ENCODE measurements at regions not wholly inside any gene's neighbourhood (a gene's known extent, or its start where the extent isn't known, plus 50 kb on each side); places are given as distances from the start of the nearest gene placed in this dataset.
A peak's percentile ranks its signal among the peaks of the same experiment; 100 is the strongest.

DNA sequence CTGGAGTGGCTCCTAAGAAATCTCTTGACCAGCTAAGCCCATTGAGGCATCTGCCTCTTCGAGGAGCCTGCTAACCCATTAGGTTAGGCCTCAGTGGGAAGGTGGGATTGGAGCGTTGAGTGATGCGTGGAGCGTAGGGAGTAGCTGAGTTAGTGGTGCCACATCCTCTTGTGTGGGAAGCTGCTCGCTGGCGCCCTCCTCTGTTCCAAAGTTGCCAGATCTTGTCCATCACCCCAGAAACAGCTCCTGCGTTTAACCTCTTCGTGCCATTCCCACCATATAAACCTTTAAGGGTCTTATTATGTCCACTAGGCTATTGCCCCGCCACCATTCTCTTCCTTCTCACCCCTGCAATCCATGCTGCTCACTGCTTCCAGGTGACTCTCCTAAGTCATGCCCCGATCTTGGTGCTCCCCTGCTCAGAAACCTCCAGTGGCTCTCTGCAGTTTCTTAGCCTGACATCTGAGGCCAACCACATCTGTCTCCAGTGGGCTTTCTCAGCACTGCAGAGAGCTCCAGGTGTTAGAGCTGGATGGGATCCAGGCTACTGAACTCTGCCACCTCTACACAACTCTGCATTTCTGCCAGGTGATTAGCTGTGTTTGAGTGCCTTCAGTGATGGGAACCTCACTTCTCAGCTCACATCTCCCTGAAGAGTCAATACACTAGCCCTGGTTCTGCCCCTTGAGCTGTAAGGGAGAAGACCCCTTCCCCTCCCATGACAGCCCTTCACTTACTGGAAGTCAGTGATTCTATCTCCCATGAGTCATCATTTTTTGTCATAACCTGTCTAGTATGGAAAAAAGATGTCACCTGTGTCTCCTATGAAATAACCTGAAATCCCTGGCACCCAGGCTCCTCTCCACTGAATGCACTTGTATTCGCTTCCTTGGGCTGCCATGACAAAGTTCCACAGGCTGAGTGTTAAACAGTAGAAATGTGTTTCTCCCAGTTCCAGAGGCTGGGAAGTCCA, 65.0 kb upstream of the FGFR2 start:
- H3K27ac ChIP-seq = peak overlapping the region in 2 of 21 experiments; percentile 29 to 41
- no peak overlapping the region for H3K4me3 ChIP-seq

DNA sequence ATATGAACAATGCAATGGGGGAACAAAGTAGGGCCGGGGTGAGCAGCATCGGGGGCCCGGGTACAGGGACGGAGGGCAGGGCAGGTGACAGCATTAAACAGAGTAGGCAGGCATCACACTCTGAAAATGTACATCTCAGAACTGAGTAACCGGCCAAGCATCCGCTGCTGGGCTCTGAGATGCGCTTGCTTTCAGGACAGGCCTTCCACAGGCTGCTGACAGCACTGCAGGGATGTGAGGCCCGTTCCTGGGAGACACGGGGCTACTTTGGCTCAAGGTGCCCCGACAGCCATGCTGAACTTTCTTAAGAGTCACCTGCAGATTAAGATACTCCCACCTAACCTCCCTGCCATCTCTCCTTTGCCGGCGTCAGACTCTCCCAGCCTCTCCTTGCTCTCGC, 64.3 kb upstream of the FGFR2 start:
- no peak overlapping the region for H3K4me3 ChIP-seq

DNA sequence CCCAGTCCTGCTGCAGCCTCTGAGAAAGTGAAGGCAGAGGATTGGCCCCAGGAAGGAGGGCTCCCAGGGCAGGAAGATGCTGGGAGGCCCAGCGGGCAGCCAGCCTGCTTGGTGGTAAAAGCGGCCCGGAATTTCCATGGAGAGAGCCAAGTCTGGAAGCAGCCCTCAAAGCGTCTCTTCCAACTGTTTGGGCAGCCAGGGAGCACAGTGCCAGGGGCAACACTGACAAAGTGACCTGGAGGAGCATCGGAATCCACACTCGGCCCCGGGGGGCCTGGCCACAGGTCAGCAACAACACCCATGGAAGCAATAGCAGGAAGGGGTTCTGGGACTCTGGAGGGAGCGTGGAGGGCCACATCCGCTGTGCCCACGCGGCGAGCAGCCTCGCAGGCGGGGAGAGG, 63.2 kb upstream of the FGFR2 start:
- Histone ChIP-seq H3K27ac (peak overlapping the region in 1 of 21 experiments; percentile 17), H3K4me3 (no peak overlapping the region)

More for the DNA sequence above, 64.3 kb upstream of the FGFR2 start:
- H3K27ac ChIP-seq = no peak overlapping the region

DNA sequence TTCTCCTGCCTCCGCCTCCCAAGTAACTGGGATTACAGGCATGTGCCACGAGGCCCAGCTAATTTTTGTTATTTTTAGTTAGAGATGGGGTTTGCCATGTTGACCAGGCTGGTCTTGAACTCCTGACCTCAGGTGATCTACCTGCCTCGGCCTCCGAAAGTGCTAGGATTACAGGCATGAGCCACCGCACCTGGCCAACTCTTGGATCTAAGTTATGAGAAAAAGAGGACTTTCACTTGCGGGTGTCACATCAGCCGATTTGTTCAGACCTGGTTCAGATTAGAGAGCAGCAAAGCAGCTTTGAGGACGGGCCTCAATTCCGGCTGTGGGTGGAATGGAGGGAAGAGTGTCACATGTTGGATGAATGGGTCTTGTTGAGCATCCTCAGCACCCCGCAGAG, 61.0 kb upstream of the FGFR2 start:
- H3K27ac ChIP-seq = no peak overlapping the region
- H3K4me3 ChIP-seq = no peak overlapping the region

DNA sequence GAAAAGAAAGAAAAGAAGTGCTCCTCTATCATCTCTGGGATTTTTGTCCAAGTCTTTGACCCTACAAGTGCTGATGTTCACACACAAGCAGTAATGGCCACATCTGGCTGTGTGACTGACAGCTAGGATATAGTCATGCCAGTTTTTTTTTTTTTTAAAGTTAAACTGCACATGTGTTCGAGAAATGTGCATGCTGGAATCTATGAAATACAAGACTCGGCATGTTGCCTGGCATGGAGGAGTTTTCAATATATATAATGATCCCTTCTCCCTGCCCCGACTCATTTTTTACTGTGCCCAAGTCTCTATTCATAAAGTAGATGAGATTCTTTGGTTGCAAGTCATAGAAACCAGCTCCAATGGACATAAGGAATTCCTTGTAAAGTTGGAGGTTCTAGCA, 60.4 kb upstream of the FGFR2 start:
- H3K4me3 ChIP-seq = no peak overlapping the region
- no peak overlapping the region for H3K27ac ChIP-seq

DNA sequence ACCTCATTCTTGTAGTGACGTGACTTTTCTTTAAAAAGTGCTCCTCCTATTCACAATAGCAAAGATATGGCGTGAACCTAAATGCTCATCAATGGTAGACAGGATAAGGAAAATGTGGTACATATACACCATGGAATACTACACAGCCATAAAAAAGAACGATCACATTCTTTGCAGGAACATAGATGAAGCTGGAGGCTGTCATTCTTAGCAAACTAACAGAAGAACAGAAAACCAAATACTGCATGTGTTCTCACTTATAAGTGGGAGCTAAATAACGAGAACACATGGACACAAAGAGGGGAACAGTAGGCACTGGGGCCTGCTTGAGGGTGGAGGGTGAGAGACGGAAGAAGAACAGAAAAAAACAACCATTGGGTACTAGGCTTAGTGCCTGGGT, 59.9 kb upstream of the FGFR2 start:
- H3K4me3 ChIP-seq = no peak overlapping the region

DNA sequence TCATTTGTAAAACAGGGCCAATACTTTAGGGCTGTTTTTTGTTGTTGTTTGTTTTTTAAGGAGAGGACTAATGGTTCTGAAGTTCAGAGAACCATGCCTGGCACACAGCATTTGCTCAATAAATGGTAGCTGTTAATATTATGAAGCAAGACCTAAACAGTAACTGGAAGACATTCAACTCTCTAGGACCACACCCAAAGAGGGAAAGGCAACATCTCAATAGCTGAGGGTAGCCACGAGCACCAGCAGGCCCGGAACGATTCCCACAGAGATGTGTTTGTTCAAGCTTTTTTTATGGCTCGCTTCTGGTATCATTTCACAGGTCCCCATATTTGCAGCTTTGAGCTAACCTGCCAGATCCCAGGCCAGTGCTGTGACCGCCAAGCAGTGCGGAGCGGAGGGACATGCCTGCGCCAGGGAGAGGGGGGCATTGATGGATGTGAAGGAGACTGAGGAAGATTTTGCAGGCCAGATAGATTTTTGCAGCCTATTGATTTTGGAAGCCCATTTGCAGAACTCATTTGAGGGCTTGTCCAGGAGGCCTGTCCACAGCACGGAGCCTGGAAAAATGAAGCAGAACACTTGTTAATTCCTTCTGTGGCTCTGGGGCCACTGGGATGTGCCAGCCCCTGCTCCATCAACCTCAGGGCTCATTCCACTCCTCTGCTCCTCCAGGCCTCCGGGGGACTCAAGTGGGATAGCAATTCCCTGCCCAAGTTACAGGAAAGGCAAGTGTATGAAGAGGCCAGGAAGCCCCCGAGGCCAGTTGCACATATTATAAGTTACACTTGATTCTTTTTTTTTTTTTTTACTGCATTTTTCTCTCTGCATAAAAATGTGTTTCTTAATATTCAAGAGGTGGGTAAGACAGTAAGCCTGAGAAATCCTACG, 57.3 kb upstream of the FGFR2 start:
- peak overlapping the region in 6 of 21 experiments; percentile 4 to 70 (median 26) for H3K27ac ChIP-seq

More for the DNA sequence above, 59.9 kb upstream of the FGFR2 start:
- H3K27ac ChIP-seq = no peak overlapping the region

DNA sequence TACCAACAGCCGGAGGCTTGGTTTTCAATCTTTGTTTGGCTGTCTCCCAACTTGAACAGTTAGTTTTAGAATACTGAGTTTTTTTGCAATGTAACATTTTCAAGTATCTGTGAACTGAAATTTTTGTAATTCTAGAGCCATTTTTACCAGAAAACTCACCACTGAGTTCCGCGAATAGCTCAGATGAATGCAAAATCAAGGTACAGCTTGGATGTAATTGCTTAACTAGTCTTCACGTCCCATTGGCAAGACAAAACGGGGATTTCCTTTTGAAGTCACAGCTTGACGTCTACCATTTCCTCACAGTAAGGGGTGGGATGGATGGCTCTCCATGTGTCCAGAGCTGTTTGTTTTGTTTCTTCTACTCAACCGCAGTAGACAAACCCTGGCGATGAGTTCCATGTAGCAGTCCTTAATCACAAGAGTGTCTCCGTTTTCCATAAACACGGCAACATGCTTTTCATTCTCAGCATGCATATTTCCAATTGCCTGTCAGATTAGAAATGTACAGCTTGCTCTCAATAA, 55.8 kb upstream of the FGFR2 start:
- no peak overlapping the region for H3K27ac ChIP-seq
- H3K4me3 ChIP-seq = no peak overlapping the region

More for the DNA sequence above, 57.3 kb upstream of the FGFR2 start:
- H3K4me3 ChIP-seq = no peak overlapping the region

DNA sequence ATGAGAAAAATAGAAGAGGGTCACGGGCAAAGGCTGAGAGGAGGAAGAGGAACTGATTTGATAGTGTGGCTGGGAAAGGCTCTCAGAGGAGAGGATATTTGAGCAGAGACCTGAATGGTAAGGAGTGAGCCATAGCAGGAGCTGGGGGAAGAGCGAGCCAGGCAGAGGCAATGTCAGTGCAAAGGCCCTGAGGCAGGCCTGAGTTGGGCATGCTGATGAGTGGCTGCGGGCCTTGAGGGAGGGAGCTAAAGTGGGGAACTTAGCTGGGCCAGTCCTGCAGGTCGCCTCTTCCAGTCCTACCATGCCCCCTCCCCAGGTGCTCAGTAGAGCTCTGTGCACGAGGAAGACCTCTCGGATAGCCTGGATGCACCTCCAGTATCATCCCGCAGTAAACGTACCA, 55.4 kb upstream of the FGFR2 start:
- Histone ChIP-seq H3K27ac (no peak overlapping the region), H3K4me3 (no peak overlapping the region)

DNA sequence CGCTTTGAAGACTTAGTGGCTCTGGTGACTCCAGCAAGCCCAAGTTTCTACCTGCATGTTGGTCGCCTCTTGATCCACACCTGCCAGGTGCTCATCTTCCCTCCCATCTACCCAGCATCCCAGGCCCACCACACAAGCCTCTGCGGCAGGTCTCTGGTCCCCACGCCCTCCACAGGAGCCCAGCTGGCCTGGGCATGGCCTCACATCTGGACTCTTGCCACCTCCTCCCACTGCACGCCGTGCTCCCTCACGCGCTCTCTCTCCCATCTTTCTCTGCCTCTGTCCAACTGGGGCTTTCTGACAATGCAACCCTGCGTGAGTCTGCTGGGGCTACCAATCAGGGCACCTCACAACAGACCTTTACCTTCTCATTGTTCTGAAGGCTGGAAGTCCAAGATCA, 50.2 kb upstream of the FGFR2 start:
- Histone ChIP-seq H3K4me3 (no peak overlapping the region), H3K27ac (no peak overlapping the region)

DNA sequence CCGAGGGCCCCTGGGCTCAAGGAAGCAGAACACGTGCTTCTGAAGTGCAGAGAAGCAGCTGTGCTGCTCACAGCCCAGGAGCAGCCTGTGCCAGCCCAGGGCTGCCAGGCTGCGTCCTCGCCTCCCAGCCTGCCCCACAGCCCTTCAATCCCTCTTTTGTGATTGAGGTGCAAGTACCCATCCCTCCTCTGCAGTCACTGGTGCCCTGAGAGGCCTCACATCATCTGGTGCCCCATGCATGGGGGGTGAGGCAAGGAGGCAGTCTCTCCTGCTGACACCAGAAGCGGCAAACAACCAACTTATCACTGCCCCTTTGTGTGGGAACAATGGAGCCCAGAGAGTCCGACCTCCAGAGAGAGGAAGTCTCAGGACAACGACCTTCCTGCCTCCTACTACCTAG, 49.8 kb upstream of the FGFR2 start:
- Histone ChIP-seq H3K4me3 (no peak overlapping the region), H3K27ac (no peak overlapping the region)

All from skin epidermis (tissue), 12 donors.